ENCODE measurements at regions not wholly inside any gene's neighbourhood (a gene's known extent, or its start where the extent isn't known, plus 50 kb on each side); places are given as distances from the start of the nearest gene placed in this dataset.
A peak's percentile ranks its signal among the peaks of the same experiment; 100 is the strongest.
"Not testable (repeated sequence)": the region's sequence is repeated elsewhere in the genome, so short reads cannot be mapped to it uniquely, and the experiment has no call there.

GRCh38 chr1:168468822-168469221 lies 75.0 kb downstream of the XCL2 start:
- Histone ChIP-seq H3K36me3 (no peaks in the 10 kb centered on the region), H3K27me3 (no peaks in the 10 kb centered on the region), H3K4me3 (no peak overlapping the region), H3K27ac (peak overlapping the region in 3 of 4 donors; percentile 21 to 57 (median 43)), H3K4me1 (peaks cover 28 to 51% (median 49%) of the 10 kb centered on the region in 3 donors), H3K9me3 (no peaks in the 10 kb centered on the region)
- ATAC-seq, result no peak
- TF ChIP-seq POLR2AphosphoS5 (IDR thresholded peaks at IDR 0.05) (no peak), CTCF (IDR thresholded peaks at IDR 0.05) (no peak), POLR2A (IDR thresholded peaks at IDR 0.05) (no peak), EP300 (IDR thresholded peaks at IDR 0.05) (no peak)

- WGBS, 2 donors (ENCODE audit: low coverage in 1 of 2), result 53 to 59% methylated on average over 5 of the region's 5 CpGs
- Histone ChIP-seq H3K4me3 (no peak overlapping the region), H3K9me3 (no peaks in the 10 kb centered on the region), H3K27me3 (no peaks in the 10 kb centered on the region), H3K36me3 (no peaks in the 10 kb centered on the region), H3K27ac (peak overlapping the region; percentile 21 to 57 (median 40)), H3K4me1 (peaks cover 28 to 51% (median 49%) of the 10 kb centered on the region in 3 donors)
- no peak for TF ChIP-seq POLR2AphosphoS5 (IDR thresholded peaks at IDR 0.05)
- ATAC-seq, result no peak
Observed at GRCh38 chr1:168468042-168468809, 75.6 kb downstream of the XCL2 start.

GRCh38 chr1:168467452-168467851 lies 76.3 kb downstream of the XCL2 start:
- no peak for ATAC-seq
- Histone ChIP-seq H3K9me3 (no peaks in the 10 kb centered on the region), H3K36me3 (no peaks in the 10 kb centered on the region), H3K4me3 (no peak overlapping the region), H3K27ac (peak overlapping the region; percentile 24 to 56 (median 44)), H3K27me3 (no peaks in the 10 kb centered on the region), H3K4me1 (peaks cover 28 to 51% (median 49%) of the 10 kb centered on the region in 3 donors)
- TF ChIP-seq POLR2AphosphoS5 (IDR thresholded peaks at IDR 0.05), result no peak
- TF ChIP-seq POLR2A (IDR thresholded peaks at IDR 0.05), result no peak
- no peak for TF ChIP-seq CTCF (IDR thresholded peaks at IDR 0.05)
- TF ChIP-seq EP300 (IDR thresholded peaks at IDR 0.05), result no peak
- WGBS, 2 donors (ENCODE audit: low coverage in 1 of 2), result 60 to 89% methylated on average over 2 to 3 of the region's 3 CpGs

- Histone ChIP-seq H3K36me3 (no peaks in the 10 kb centered on the region), H3K27ac (peak overlapping the region in 3 of 4 donors; percentile 3 to 45 (median 41)), H3K4me1 (peaks cover 28 to 51% (median 49%) of the 10 kb centered on the region in 3 donors), H3K27me3 (no peaks in the 10 kb centered on the region), H3K4me3 (no peak overlapping the region), H3K9me3 (peaks cover 0 to under 1% (median 0%) of the 10 kb centered on the region in 3 donors)
- WGBS, 2 donors (ENCODE audit: low coverage in 1 of 2), result 75% methylated on average over 1 of the region's 1 CpG
- no peak for TF ChIP-seq POLR2A (IDR thresholded peaks at IDR 0.05)
- TF ChIP-seq POLR2AphosphoS5 (IDR thresholded peaks at IDR 0.05), result no peak
- no peak for TF ChIP-seq EP300 (IDR thresholded peaks at IDR 0.05)
- TF ChIP-seq CTCF (IDR thresholded peaks at IDR 0.05), result no peak
- no peak for ATAC-seq
Observed at GRCh38 chr1:168466714-168467131, 77.1 kb downstream of the XCL2 start.

- Histone ChIP-seq H3K36me3 (no peaks in the 10 kb centered on the region), H3K27me3 (no peaks in the 10 kb centered on the region), H3K4me3 (no peak overlapping the region), H3K9me3 (peaks cover 0 to 6% (median 0%) of the 10 kb centered on the region in 3 donors), H3K27ac (peak overlapping the region in 3 of 4 donors; percentile 3 to 45 (median 41)), H3K4me1 (peaks cover 28 to 50% (median 49%) of the 10 kb centered on the region in 3 donors)
- TF ChIP-seq POLR2A (IDR thresholded peaks at IDR 0.05), result no peak
- TF ChIP-seq EP300 (IDR thresholded peaks at IDR 0.05), result no peak
- no peak for TF ChIP-seq POLR2AphosphoS5 (IDR thresholded peaks at IDR 0.05)
- no peak for TF ChIP-seq CTCF (IDR thresholded peaks at IDR 0.05)
- WGBS, 2 donors (ENCODE audit: low coverage in 1 of 2), result 12 to 36% methylated on average over 5 of the region's 5 CpGs
- ATAC-seq, result no peak
Observed at GRCh38 chr1:168466092-168466713, 77.6 kb downstream of the XCL2 start.

- WGBS, 2 donors (ENCODE audit: low coverage in 1 of 2), result 80 to 100% methylated on average over 2 to 3 of the region's 3 CpGs
- H3K4me1 ChIP-seq, ATAC-seq, H3K27ac ChIP-seq, H3K36me3 ChIP-seq, H3K4me3 ChIP-seq, H3K27me3 ChIP-seq: not testable (repeated sequence)
- H3K9me3 ChIP-seq, result peaks cover 0 to 11% (median 0%) of the 10 kb centered on the region in 3 donors
Observed at GRCh38 chr1:168461108-168461507, 82.7 kb downstream of the XCL2 start.

GRCh38 chr1:168457296-168457695 lies 86.5 kb downstream of the XCL2 start:
- H3K4me1 ChIP-seq, result not testable (repeated sequence)

More at GRCh38 chr1:168457296-168457695, 86.5 kb downstream of the XCL2 start:
- not testable (repeated sequence) for H3K4me3 ChIP-seq, ATAC-seq, H3K27me3 ChIP-seq, H3K27ac ChIP-seq, H3K36me3 ChIP-seq
- 86 to 100% methylated on average over 1 to 8 of the region's 8 CpGs for WGBS, 2 donors (ENCODE audit: low coverage in 1 of 2)
- H3K9me3 ChIP-seq, result peaks cover 0 to 20% (median 0%) of the 10 kb centered on the region in 3 donors

Measured in gastroesophageal sphincter (tissue), 4 donors.